ENCODE measurements at regions not wholly inside any gene's neighbourhood (a gene's known extent, or its start where the extent isn't known, plus 50 kb on each side); places are given as distances from the start of the nearest gene placed in this dataset.
"Not testable (repeated sequence)": the region's sequence is repeated elsewhere in the genome, so short reads cannot be mapped to it uniquely, and the experiment has no call there.

- DNase-seq (ENCODE audit: low spot score); H3K4me3 Mint-ChIP-seq (ENCODE audit: unreplicated experiment); H3K4me1 Mint-ChIP-seq (ENCODE audit: low read depth); H3K36me3 Mint-ChIP-seq (ENCODE audit: low read depth); H3K27me3 Mint-ChIP-seq (ENCODE audit: low read depth); H3K9me3 Mint-ChIP-seq (ENCODE audit: low read depth); H3K27ac Mint-ChIP-seq (ENCODE audit: unreplicated experiment): not testable (repeated sequence)
These were observed 1491.2 kb upstream of the TPTE start for GRCh38 chr21:9030141-9030665.

GRCh38 chr21:9031482-9032374, 1489.7 kb upstream of the TPTE start:
- not testable (repeated sequence) for DNase-seq (ENCODE audit: low spot score); H3K9me3 Mint-ChIP-seq (ENCODE audit: low read depth); H3K36me3 Mint-ChIP-seq (ENCODE audit: low read depth); H3K4me3 Mint-ChIP-seq (ENCODE audit: unreplicated experiment); H3K27ac Mint-ChIP-seq (ENCODE audit: unreplicated experiment); H3K4me1 Mint-ChIP-seq (ENCODE audit: low read depth); H3K27me3 Mint-ChIP-seq (ENCODE audit: low read depth)

- not testable (repeated sequence) for H3K27me3 Mint-ChIP-seq (ENCODE audit: low read depth); H3K4me3 Mint-ChIP-seq (ENCODE audit: unreplicated experiment); H3K4me1 Mint-ChIP-seq (ENCODE audit: low read depth); DNase-seq (ENCODE audit: low spot score); H3K27ac Mint-ChIP-seq (ENCODE audit: unreplicated experiment); H3K9me3 Mint-ChIP-seq (ENCODE audit: low read depth); H3K36me3 Mint-ChIP-seq (ENCODE audit: low read depth)
These were observed 1488.8 kb upstream of the TPTE start for GRCh38 chr21:9032547-9032946.

- H3K9me3 Mint-ChIP-seq (ENCODE audit: low read depth); H3K27ac Mint-ChIP-seq (ENCODE audit: unreplicated experiment); H3K4me3 Mint-ChIP-seq (ENCODE audit: unreplicated experiment); H3K36me3 Mint-ChIP-seq (ENCODE audit: low read depth); H3K4me1 Mint-ChIP-seq (ENCODE audit: low read depth); H3K27me3 Mint-ChIP-seq (ENCODE audit: low read depth): not testable (repeated sequence)
- DNase-seq (ENCODE audit: low spot score): peak; percentile 70
These were observed 1488.1 kb upstream of the TPTE start for GRCh38 chr21:9033295-9033694.

GRCh38 chr21:9034491-9035200, 1486.7 kb upstream of the TPTE start:
- H3K4me3 Mint-ChIP-seq (ENCODE audit: unreplicated experiment); H3K27me3 Mint-ChIP-seq (ENCODE audit: low read depth); H3K36me3 Mint-ChIP-seq (ENCODE audit: low read depth); H3K4me1 Mint-ChIP-seq (ENCODE audit: low read depth); H3K9me3 Mint-ChIP-seq (ENCODE audit: low read depth); DNase-seq (ENCODE audit: low spot score); H3K27ac Mint-ChIP-seq (ENCODE audit: unreplicated experiment): not testable (repeated sequence)

GRCh38 chr21:9035225-9035624, 1486.2 kb upstream of the TPTE start:
- H3K4me3 Mint-ChIP-seq (ENCODE audit: unreplicated experiment); DNase-seq (ENCODE audit: low spot score); H3K27me3 Mint-ChIP-seq (ENCODE audit: low read depth); H3K36me3 Mint-ChIP-seq (ENCODE audit: low read depth); H3K4me1 Mint-ChIP-seq (ENCODE audit: low read depth); H3K9me3 Mint-ChIP-seq (ENCODE audit: low read depth); H3K27ac Mint-ChIP-seq (ENCODE audit: unreplicated experiment): not testable (repeated sequence)

GRCh38 chr21:9035970-9036369, 1485.4 kb upstream of the TPTE start:
- not testable (repeated sequence) for H3K9me3 Mint-ChIP-seq (ENCODE audit: low read depth); H3K4me1 Mint-ChIP-seq (ENCODE audit: low read depth); H3K4me3 Mint-ChIP-seq (ENCODE audit: unreplicated experiment); H3K27me3 Mint-ChIP-seq (ENCODE audit: low read depth); H3K27ac Mint-ChIP-seq (ENCODE audit: unreplicated experiment); H3K36me3 Mint-ChIP-seq (ENCODE audit: low read depth)
- peak; percentile 75 for DNase-seq (ENCODE audit: low spot score)

GRCh38 chr21:9036966-9037587, 1484.3 kb upstream of the TPTE start:
- not testable (repeated sequence) for H3K27ac Mint-ChIP-seq (ENCODE audit: unreplicated experiment)

GRCh38 chr21:9037588-9038544, 1483.5 kb upstream of the TPTE start:
- H3K9me3 Mint-ChIP-seq (ENCODE audit: low read depth); H3K4me1 Mint-ChIP-seq (ENCODE audit: low read depth); H3K36me3 Mint-ChIP-seq (ENCODE audit: low read depth); H3K27ac Mint-ChIP-seq (ENCODE audit: unreplicated experiment); H3K4me3 Mint-ChIP-seq (ENCODE audit: unreplicated experiment); DNase-seq (ENCODE audit: low spot score); H3K27me3 Mint-ChIP-seq (ENCODE audit: low read depth): not testable (repeated sequence)

More at GRCh38 chr21:9036966-9037587, 1484.3 kb upstream of the TPTE start:
- H3K4me3 Mint-ChIP-seq (ENCODE audit: unreplicated experiment); H3K36me3 Mint-ChIP-seq (ENCODE audit: low read depth); H3K27me3 Mint-ChIP-seq (ENCODE audit: low read depth); DNase-seq (ENCODE audit: low spot score); H3K4me1 Mint-ChIP-seq (ENCODE audit: low read depth); H3K9me3 Mint-ChIP-seq (ENCODE audit: low read depth): not testable (repeated sequence)

GRCh38 chr21:9039520-9040365, 1481.6 kb upstream of the TPTE start:
- H3K27ac Mint-ChIP-seq (ENCODE audit: unreplicated experiment); H3K27me3 Mint-ChIP-seq (ENCODE audit: low read depth); H3K4me3 Mint-ChIP-seq (ENCODE audit: unreplicated experiment); H3K9me3 Mint-ChIP-seq (ENCODE audit: low read depth); H3K4me1 Mint-ChIP-seq (ENCODE audit: low read depth); H3K36me3 Mint-ChIP-seq (ENCODE audit: low read depth): not testable (repeated sequence)
- peak; percentile 94 for DNase-seq (ENCODE audit: low spot score)

GRCh38 chr21:9040406-9040805, 1481.0 kb upstream of the TPTE start:
- not testable (repeated sequence) for H3K4me1 Mint-ChIP-seq (ENCODE audit: low read depth); H3K27ac Mint-ChIP-seq (ENCODE audit: unreplicated experiment); H3K36me3 Mint-ChIP-seq (ENCODE audit: low read depth); H3K27me3 Mint-ChIP-seq (ENCODE audit: low read depth); H3K4me3 Mint-ChIP-seq (ENCODE audit: unreplicated experiment); H3K9me3 Mint-ChIP-seq (ENCODE audit: low read depth)
- DNase-seq (ENCODE audit: low spot score): peak; percentile 83

Data from chondrocyte (in vitro differentiated cells).